GM18505 (cell line): ENCODE measurements at regions not wholly inside any gene's neighbourhood (a gene's known extent, or its start where the extent isn't known, plus 50 kb on each side); places are given as distances from the start of the nearest gene placed in this dataset.

Experiments
- ATAC-seq: cut with Tn5 transposase; IDR thresholded peaks from one replicate; pipeline ENCODE4 v1.9.1; 2021; ENCODE audit not compliant: unreplicated experiment
- POLR2A ChIP-seq: IDR thresholded peaks from 4 replicates; pipeline ENCODE4 v1.6.1; 2011; ENCODE audit warnings: borderline replicate concordance; ENCODE audit not compliant: insufficient read depth, insufficient read length; ENCODE audit errors: extremely low read depth

DNA sequence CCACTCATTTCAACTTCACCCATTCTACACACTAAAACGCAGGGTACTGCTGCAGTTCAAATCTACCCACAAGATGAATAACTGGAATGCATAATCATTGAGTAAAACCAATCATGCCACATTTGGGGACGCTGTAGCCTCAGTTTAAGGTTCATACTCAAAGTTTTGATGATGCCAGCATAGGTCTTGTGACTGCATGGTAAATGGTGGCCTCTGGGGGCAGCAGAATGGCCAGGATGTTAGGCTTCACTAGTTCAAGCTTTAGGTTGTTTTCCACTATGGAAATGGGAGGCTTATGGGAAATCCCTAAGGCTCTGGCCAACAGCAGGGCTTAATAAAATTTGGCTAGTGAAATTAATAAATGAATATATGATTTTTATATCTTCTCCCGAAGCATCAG lies 104.3 kb upstream of the TSC22D2 start:
- TF ChIP-seq POLR2A, result no peak
- peak; percentile 56 for ATAC-seq

DNA sequence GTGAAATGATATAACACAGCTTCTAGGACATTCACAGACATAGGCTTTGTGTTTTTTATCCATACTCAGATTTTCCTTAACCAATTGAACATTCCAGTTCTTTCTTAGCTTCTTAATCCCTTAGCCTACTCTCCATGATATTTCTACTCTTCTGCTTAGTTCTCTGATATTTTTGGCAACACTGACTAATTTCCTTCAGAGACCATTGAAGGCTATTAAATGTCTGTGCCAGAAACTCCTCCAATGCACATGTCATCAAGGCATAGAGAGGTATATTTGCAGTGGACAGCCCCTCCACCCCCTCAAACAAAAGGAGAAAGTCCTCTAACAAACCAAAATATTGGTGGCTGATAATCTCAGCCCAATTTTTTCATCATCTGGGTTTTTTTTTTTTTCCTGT lies 105.9 kb upstream of the TSC22D2 start:
- no peak for ATAC-seq
- no peak for TF ChIP-seq POLR2A

GRCh38 chr3:150300852-150301517 lies 107.1 kb upstream of the TSC22D2 start:
- no peak for TF ChIP-seq POLR2A

DNA sequence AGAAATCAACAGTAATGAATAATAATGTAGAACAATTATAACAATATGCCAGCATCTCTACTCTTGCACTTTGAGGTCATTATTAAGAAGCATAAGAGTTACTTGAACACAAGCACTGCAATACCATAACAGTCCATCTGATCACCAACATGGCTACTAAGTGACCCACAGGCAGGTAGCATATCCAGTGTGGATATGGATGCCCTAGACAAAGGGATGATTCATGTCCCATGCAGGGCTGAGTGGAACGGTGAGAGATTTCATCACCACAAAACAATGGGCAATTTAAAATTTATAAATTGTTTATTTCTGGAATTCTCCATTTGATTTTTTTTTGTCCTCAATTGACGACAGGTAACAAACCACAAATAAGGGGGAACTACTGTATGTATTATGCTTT lies 107.7 kb upstream of the TSC22D2 start:
- no peak for TF ChIP-seq POLR2A
- ATAC-seq, result no peak

More at GRCh38 chr3:150300852-150301517, 107.1 kb upstream of the TSC22D2 start:
- no peak for ATAC-seq

GRCh38 chr3:150299201-150299600 lies 108.9 kb upstream of the TSC22D2 start:
- no peak for ATAC-seq
- TF ChIP-seq POLR2A, result no peak

- no peak for TF ChIP-seq POLR2A
- no peak for ATAC-seq
These were observed 111.1 kb upstream of the TSC22D2 start for GRCh38 chr3:150296966-150297365.

DNA sequence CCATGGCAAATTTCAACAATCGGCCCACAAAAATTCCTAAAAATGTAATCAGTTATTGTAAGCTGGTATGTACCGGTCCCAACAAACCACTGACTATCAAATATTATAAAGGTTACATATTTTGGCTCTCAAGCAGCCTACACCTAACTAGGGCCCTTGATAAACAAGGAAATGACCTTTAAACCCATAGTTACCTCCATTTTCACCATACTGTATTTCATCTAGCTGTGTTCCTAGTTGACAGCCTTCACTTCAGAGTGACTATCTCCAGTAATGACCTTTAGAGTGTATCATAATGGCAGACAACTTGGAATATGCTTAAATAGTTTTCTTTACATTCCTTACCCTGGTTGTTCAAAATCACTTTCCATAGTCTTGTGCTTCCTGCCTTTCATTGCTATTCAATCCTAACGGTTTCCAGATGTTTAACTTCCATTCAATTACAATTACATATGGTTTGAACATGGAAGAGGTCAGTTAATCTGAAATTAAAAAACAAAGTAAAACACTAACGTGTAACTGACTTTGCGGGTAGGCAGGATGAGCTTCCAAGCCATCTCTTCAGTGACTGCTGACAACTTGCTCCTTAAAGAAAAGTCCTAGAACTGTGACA lies 111.9 kb upstream of the TSC22D2 start:
- no peak for ATAC-seq
- no peak for TF ChIP-seq POLR2A

GRCh38 chr3:150293401-150294001 lies 114.6 kb upstream of the TSC22D2 start:
- ATAC-seq, result no peak
- TF ChIP-seq POLR2A, result no peak

DNA sequence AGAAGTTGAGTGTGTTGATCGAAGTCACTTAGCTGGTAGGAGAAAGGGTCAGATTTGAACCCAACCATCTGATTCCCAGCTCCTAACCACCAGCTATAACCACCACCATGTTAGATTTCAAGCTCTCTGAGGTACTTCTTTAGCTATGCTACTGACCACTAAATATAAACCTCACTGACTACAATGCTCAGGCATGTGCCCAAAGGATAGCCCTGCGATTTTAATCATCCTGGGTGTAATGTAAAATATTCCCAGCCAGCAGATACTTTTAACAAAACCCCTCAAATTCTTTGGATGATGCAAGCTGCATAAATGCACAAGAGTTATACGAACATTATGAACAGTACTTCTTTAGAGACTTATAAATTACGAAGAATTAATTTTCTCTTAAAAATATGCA lies 115.2 kb upstream of the TSC22D2 start:
- ATAC-seq, result no peak
- TF ChIP-seq POLR2A, result no peak

DNA sequence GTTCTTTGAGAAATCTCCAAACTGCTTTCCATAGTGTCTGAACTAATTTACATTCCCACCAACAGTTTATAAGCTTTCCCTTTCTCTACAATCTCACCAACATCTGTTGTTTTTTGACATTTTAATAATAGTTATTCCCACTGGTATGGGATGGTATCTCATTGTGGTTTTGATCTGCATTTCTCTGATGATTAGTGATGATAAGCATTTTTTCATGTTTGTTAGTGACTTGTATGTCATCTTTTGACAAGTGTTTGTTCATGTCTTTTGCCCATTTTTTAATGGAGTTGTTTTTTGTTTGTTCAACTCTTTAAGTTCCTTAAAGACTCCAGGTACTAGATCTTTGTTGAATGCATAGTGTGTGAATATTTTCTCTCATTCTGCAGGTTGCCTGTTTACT lies 116.6 kb upstream of the TSC22D2 start:
- no peak for ATAC-seq

GRCh38 chr3:150286390-150287147 lies 121.5 kb upstream of the TSC22D2 start:
- ATAC-seq, result no peak
- TF ChIP-seq POLR2A, result no peak

More for the DNA sequence above, 116.6 kb upstream of the TSC22D2 start:
- no peak for TF ChIP-seq POLR2A

GRCh38 chr3:150285601-150286000 lies 122.5 kb upstream of the TSC22D2 start:
- no peak for ATAC-seq
- no peak for TF ChIP-seq POLR2A

DNA sequence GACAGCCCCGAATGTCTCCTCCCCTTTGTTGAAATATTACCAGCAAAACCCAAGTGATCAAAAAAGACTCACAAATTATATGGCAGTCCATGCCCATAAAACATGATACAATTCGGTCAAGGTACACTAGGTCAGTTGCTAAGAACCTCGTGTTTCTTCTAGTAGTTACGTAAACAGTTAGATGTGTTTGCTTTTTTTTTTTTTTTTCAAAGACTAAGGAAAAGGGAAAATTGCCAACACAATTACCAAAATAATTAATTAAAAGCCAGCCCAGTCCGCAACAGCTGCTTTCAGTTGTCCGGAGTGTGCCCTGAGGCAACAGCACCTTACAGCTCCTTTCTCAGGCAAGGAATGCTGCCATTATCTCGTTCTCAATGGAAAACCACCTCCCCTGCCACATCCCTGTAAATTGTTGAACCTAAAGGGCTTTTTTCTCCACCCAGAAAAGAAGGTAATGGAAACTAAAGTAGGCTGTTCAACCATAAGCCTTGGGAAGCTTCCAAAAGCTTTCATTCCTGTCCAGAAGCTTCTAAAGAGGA lies 129.2 kb upstream of the TSC22D2 start:
- ATAC-seq, result no peak
- TF ChIP-seq POLR2A, result no peak

DNA sequence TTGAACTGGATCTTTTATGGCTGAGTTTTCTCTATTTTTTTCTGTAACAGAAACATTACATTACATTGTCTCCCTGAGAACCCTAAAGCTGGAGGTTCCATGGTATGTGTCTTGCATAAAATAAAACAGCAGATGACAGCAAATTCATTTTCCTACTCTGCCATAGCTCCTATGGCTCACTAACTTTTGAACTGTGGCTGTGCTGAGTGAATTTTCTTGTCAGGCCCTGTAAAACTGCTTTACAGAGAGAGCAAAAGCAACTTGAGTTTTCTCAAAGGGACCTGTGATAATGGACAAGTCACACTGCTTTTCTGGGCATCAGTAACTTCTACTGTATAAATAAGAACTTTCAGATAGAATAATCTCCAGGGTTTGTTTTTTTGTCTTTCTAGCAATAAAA lies 129.9 kb upstream of the TSC22D2 start:
- ATAC-seq, result no peak
- no peak for TF ChIP-seq POLR2A

DNA sequence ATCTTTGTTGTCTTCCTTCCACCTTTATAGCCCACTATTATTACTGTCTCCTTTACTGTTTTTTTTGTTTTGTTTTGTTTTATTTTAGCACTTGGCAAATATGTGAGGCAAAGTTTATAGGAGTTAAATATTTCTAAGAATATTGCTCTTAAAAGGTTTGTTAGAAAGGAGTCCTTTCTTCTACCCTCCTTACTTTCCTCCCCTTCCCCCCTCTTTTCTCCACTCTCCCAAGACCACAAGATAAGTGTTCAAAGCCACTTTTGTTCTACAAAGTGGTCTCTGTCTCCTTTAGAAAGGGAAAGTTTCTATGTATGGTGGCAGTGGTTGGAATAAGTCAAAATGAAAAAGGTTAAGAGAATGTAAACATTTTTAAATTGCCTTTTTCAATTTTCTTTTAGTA lies 130.7 kb upstream of the TSC22D2 start:
- no peak for ATAC-seq
- TF ChIP-seq POLR2A, result no peak
